ENCODE measurements at regions not wholly inside any gene's neighbourhood (a gene's known extent, or its start where the extent isn't known, plus 50 kb on each side); places are given as distances from the start of the nearest gene placed in this dataset.

GRCh38 chr18:46196627-46197243, 92.5 kb downstream of the HAUS1 start:
- Histone ChIP-seq H3K27ac (ENCODE audit: insufficient read depth, low read depth, low read length) (no peak overlapping the region), H3K4me1 (ENCODE audit: control insufficient read depth, extremely low read depth, insufficient read depth, low read length) (peaks cover 5% of the 10 kb centered on the region), H3K9me1 (replicated peaks; ENCODE audit: control insufficient read depth, extremely low read depth, insufficient read depth, low read length) (no peaks in the 10 kb centered on the region), H3K79me2 (ENCODE audit: control insufficient read depth, insufficient read depth, low read length) (peaks cover 42% of the 10 kb centered on the region), H3K9ac (replicated peaks; ENCODE audit: extremely low read depth, insufficient read depth, low read length) (no peak overlapping the region), H2AFZ (ENCODE audit: low read depth, low read length) (no peak overlapping the region), H3K9me3 (replicated peaks; ENCODE audit: control insufficient read depth, insufficient read depth, low read length) (no peaks in the 10 kb centered on the region), H3K4me2 (ENCODE audit: insufficient read depth, low read length) (no peak overlapping the region), H3K4me3 (replicated peaks in 1 of 3; ENCODE audit: insufficient read depth in 1 of 3, low read depth in 1 of 3, low read length in 3 of 3) (no peak overlapping the region), H4K20me1 (replicated peaks; ENCODE audit: control insufficient read depth, extremely low read depth, insufficient read depth, low read length) (no peaks in the 10 kb centered on the region), H3K27me3 (ENCODE audit: control insufficient read depth in 2 of 2, insufficient read depth in 2 of 2, low read length in 2 of 2) (no peaks in the 10 kb centered on the region), H3K36me3 (ENCODE audit: control insufficient read depth in 2 of 2, extremely low read depth in 1 of 2, insufficient read depth in 2 of 2, low read length in 2 of 2) (no peaks in the 10 kb centered on the region)
- no TSS peak for BruUV-seq (replicated peaks)
- DNase-seq (ENCODE audit: low read depth, low spot score) (no peak), FAIRE-seq (no peak)
- ChIA-PET CTCF (interaction anchor here (0.6 to 6.6 kb wide), 2 partner anchors 22 to 53 kb away, joined by 3 to 49 read pairs; a partner anchor contains a TSS), POLR2A (no interaction called here)
- no peak for TF ChIP-seq JUN (IDR thresholded peaks at IDR 0.05; ENCODE audit: borderline replicate concordance, insufficient read depth, insufficient read length, low read depth)
- no peak for TF ChIP-seq POLR2A (IDR thresholded peaks at IDR 0.05; ENCODE audit: low read depth, low read length)
- no peak for TF ChIP-seq MAX (IDR thresholded peaks at IDR 0.05; ENCODE audit: insufficient read depth, insufficient read length)
- TF ChIP-seq MYC (IDR thresholded peaks at IDR 0.05; ENCODE audit: low read depth, low read length), result no peak
- no peak for TF ChIP-seq POLR2AphosphoS5 (IDR thresholded peaks at IDR 0.05; ENCODE audit: insufficient read depth, low read depth, low read length)
- TF ChIP-seq EZH2 (IDR thresholded peaks at IDR 0.05; ENCODE audit: borderline replicate concordance, low read depth, low read length, severe bottlenecking), result no peak
- no peak for TF ChIP-seq CTCF (IDR thresholded peaks at IDR 0.05; ENCODE audit: extremely low read depth in 1 of 2, insufficient read depth in 1 of 2, low read depth in 1 of 2, low read length in 2 of 2)
- no peak for TF ChIP-seq GATA2 (IDR thresholded peaks at IDR 0.05; ENCODE audit: insufficient read depth, insufficient read length, low read depth, low read length)
- TF ChIP-seq FOS (IDR thresholded peaks at IDR 0.05; ENCODE audit: borderline replicate concordance, insufficient read depth, low read length), result no peak
- intact Hi-C loops (cut with micrococcal nuclease), result no loop called here
- dilution Hi-C loops (cut with MboI; ENCODE audit: extremely low pct_ligation_motif_present, low sequenced_read_pairs), result no loop called here
